K562 (cell line): ENCODE measurements at regions not wholly inside any gene's neighbourhood (a gene's known extent, or its start where the extent isn't known, plus 50 kb on each side); places are given as distances from the start of the nearest gene placed in this dataset.

ENCODE experiments used
- ATAC-seq: fragments of 200-7000 bp; cut with Tn5 transposase; 3 replicates; pipeline ENCODE4 v1.9.1; 2020; ENCODE audit warnings: moderate library complexity
- BruUV-seq: library from RNA; stranded (reverse); fragments of 400-500 nt; replicated peaks from 2 replicates; lab custom pipeline; 2021; lab: Mats Ljungman, UMichigan
- CTCF ChIA-PET: fragments of 300-600 bp; formaldehyde crosslinking; extraction: SDS; loops from one replicate; lab custom pipeline; 2021; ENCODE audit warnings: low intra/inter-chr PET ratio; lab: Yijun Ruan, JAX
- POLR2A ChIA-PET: fragments of 300-600, 350-650 bp; sonication (Branson Sonifier 250); formaldehyde crosslinking; extraction: SDS; loops from one replicate; lab custom pipeline; 2021; ENCODE audit warnings: antibody characterized with exemption, inconsistent platforms; lab: Yijun Ruan, JAX
- DNase-seq, 4 experiments: peaks; one replicate each; pipeline versions ENCODE4 v3.0.0 to v3.0.0-alpha.2; 2011 to 2018; ENCODE audit warnings: low spot score in 3 of 4, mixed read lengths in 3 of 4; ENCODE audit errors: extremely low read depth in 1 of 4
- FAIRE-seq: peaks from 2 replicates; lab custom pipeline; 2011; peaks lifted over from hg19 to GRCh38; lab: Jason Lieb, UNC
- H2AFZ ChIP-seq: 2 replicates; pipeline ENCODE4 v1.6.0; 2011; ENCODE audit warnings: low read depth, low read length, control low read depth, inconsistent platforms
- H3K27ac ChIP-seq: fragments of 200-600 bp; 3 replicates; pipeline ENCODE4 v1.8.0; 2011; ENCODE audit warnings: low read depth, mild to moderate bottlenecking, control low read depth, inconsistent platforms, low read length, moderate library complexity, mixed read lengths; ENCODE audit errors: extremely low read depth
- H3K27me3 ChIP-seq, 2 experiments: fragments of 300-600 bp in 1 of 2; 2 replicates in 1 of 2; 3 replicates in 1 of 2; pipeline versions ENCODE4 v1.6.0 to v1.8.0; 2011; ENCODE audit warnings: inconsistent platforms in 2 of 2, low read length in 2 of 2, mild to moderate bottlenecking in 1 of 2, mixed read lengths in 1 of 2, moderate library complexity in 1 of 2; ENCODE audit not compliant: control insufficient read depth in 2 of 2, insufficient read depth in 2 of 2
- H3K36me3 ChIP-seq: fragments of 300-600 bp; 3 replicates; pipeline ENCODE4 v1.8.0; 2011; ENCODE audit warnings: mild to moderate bottlenecking, low read length, inconsistent platforms; ENCODE audit not compliant: control insufficient read depth, insufficient read depth
- H3K4me1 ChIP-seq, 2 experiments: fragments of 200-600 bp in 1 of 2; replicated peaks in 1 of 2; 2 replicates in 1 of 2; 3 replicates in 1 of 2; pipeline versions ENCODE4 v1.5.1 to v1.8.0; 2011; ENCODE audit warnings: inconsistent platforms in 2 of 2, low read length in 2 of 2, mild to moderate bottlenecking in 1 of 2, mixed read lengths in 1 of 2, moderate library complexity in 1 of 2; ENCODE audit not compliant: control insufficient read depth in 2 of 2, insufficient read depth in 2 of 2
- H3K4me2 ChIP-seq: 2 replicates; pipeline ENCODE4 v1.6.1; 2011; ENCODE audit warnings: low read length, control low read depth, inconsistent platforms, mixed read lengths; ENCODE audit not compliant: insufficient read depth
- H3K4me3 ChIP-seq: fragments of 200-600 bp; sonication (generic), shearing (Covaris generic); 2 replicates; pipeline ENCODE4 v1.5.1; 2016; ENCODE audit warnings: control low read depth, inconsistent platforms
- H3K79me2 ChIP-seq: fragments of 200-600 bp; 3 replicates; pipeline ENCODE4 v1.8.0; 2011; ENCODE audit warnings: low read length, inconsistent platforms; ENCODE audit not compliant: control insufficient read depth, insufficient read depth
- H3K9ac ChIP-seq, 2 experiments: 2 replicates each; pipeline versions ENCODE4 v1.6.0 to v1.6.1; 2011; ENCODE audit warnings: low read depth in 2 of 2, low read length in 2 of 2, control low read depth in 1 of 2, inconsistent platforms in 1 of 2, mild to moderate bottlenecking in 1 of 2, mixed read lengths in 1 of 2; ENCODE audit not compliant: insufficient read depth in 1 of 2
- H3K9me1 ChIP-seq: one replicate; pipeline ENCODE4 v1.6.0; 2011; ENCODE audit warnings: inconsistent platforms, mild to moderate bottlenecking, low read length, moderate library complexity; ENCODE audit not compliant: control insufficient read depth, insufficient read depth
- H3K9me3 ChIP-seq: replicated peaks from 2 replicates; pipeline ENCODE4 v1.5.1; 2011; ENCODE audit warnings: low read depth, low read length, inconsistent platforms; ENCODE audit not compliant: control insufficient read depth, insufficient read depth
- H4K20me1 ChIP-seq: replicated peaks from 2 replicates; pipeline ENCODE4 v1.6.1; 2011; ENCODE audit warnings: low read length, inconsistent platforms, mixed read lengths; ENCODE audit not compliant: control insufficient read depth, insufficient read depth
- C11orf30 ChIP-seq: fragments of 450-650 bp; IDR thresholded peaks from 2 replicates; pipeline ENCODE4 v1.6.1; 2016; ENCODE audit warnings: low read depth, mild to moderate bottlenecking
- GTF2E2 ChIP-seq: fragments of 200-800 bp; sonication (Bioruptor generic); IDR thresholded peaks from 2 replicates; pipeline ENCODE4 v1.6.1; 2016; ENCODE audit warnings: missing genetic modification characterization, missing compliant biosample characterization
- HDAC3 ChIP-seq: fragments of 450-650 bp; IDR thresholded peaks from 2 replicates; pipeline ENCODE4 v1.6.1; 2018; ENCODE audit warnings: borderline replicate concordance, mild to moderate bottlenecking, moderate library complexity; ENCODE audit not compliant: partially characterized antibody
- RBM22 ChIP-seq: fragments of 200-400 bp; formaldehyde crosslinking; IDR thresholded peaks from 2 replicates; pipeline ENCODE4 v1.6.1; 2018; ENCODE audit warnings: low read length, low read depth; ENCODE audit not compliant: poor library complexity, severe bottlenecking
- TRIM24 ChIP-seq, 2 experiments: fragments of 450-650 bp; IDR thresholded peaks; 2 replicates each; pipeline ENCODE4 v1.6.1; 2016
- ZNF316 ChIP-seq: fragments of 450-650 bp; IDR thresholded peaks from 2 replicates; pipeline ENCODE4 v1.6.1; 2016
- ZNF644 ChIP-seq: fragments of 200-800 bp; sonication (Bioruptor generic); IDR thresholded peaks from 2 replicates; pipeline ENCODE4 v1.6.1; 2016; ENCODE audit warnings: low read depth, missing genetic modification characterization, missing compliant biosample characterization
- WGBS: fragments of 100-300 bp; shearing (Covaris generic); methylation state at CpG from one replicate; pipeline ENCODE4 v1.1.6; 2016; ENCODE audit warnings: low coverage, mixed read lengths; ENCODE audit not compliant: insufficient coverage; ENCODE audit errors: missing lambda C conversion rate; 5-methylcytosine and 5-hydroxymethylcytosine counted together
- in situ Hi-C: fragments of 300-500 bp; cut with MboI; formaldehyde crosslinking; loops from 4 replicates; pipeline ENCODE4 v1.15.0; 2018; ENCODE audit warnings: inconsistent platforms, mixed read lengths
- intact Hi-C: fragments of 100-400 bp; cut with micrococcal nuclease; formaldehyde crosslinking; loops from 2 replicates; pipeline ENCODE4 v1.14.2; 2022
- TF ChIP-seq, protein P1 (sequence below): fragments of 250-450 bp; sonication (Bioruptor Pico); IDR thresholded peaks from 2 replicates; pipeline ENCODE4 v1.6.1; 2021; ENCODE audit warnings: mild to moderate bottlenecking
- TF ChIP-seq, protein P2 (sequence below): fragments of 200-800 bp; sonication (Bioruptor generic); IDR thresholded peaks from 2 replicates; pipeline ENCODE4 v1.6.1; 2016; ENCODE audit warnings: missing genetic modification characterization, missing compliant biosample characterization
- TF ChIP-seq, protein P3 (sequence below), 2 experiments: fragments of 450-650 bp; IDR thresholded peaks; 2 replicates each; pipeline ENCODE4 v1.6.1; 2018; ENCODE audit warnings: mild to moderate bottlenecking in 2 of 2, low read depth in 1 of 2; ENCODE audit not compliant: partially characterized antibody in 2 of 2

DNA sequence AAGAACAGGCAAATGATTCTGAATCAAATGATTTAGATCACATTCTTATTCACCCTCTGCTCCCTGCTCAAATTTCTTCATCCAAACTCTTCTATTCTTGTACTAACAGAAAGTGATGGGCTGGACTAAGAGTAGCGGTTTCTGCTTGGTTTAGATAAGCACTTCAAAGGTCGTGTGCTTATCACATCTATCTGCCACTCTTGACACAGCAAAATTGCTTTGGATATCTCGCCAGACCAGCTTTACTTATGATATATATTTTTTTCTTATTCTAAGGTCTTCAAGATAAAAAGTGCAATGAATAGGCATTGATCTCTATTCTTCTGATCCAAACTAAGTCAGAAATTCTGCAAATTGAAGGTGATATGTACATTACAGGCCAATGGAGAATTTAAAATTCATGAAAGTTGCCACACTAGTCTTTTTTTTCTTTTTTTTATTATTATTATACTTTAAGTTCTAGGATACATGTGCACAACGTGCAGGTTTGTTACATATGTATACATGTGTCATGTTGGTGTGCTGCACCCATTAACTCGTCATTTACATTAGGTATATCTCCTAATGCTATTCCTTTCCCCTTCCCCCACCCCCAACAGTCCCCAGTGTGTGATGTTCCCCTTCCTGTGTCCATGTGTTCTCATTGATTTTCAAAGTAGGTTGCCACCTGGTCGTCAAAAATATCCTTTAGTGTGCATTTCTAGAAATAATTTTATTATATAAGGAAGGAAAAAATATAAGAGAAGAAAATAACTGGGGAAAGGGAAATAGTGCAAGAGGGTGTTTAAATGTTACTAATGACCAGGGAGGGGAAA lies 1941.0 kb upstream of the RAG2 start:
- ChIA-PET POLR2A (interaction anchor here (0.9 kb wide), 1 partner anchor 12 kb away, joined by 3 read pairs; no protein-coding TSS in a partner anchor), CTCF (no interaction called here)
- no TSS peak for BruUV-seq
- H3K4me2 ChIP-seq = peak overlapping the region; percentile 33; the same call in 1 of the 2 replicates
- peak overlapping the region; percentile 72 for H3K27ac ChIP-seq
- H3K9me1 ChIP-seq = no peaks in the 10 kb centered on the region
- no peaks in the 10 kb centered on the region for H3K79me2 ChIP-seq
- no peaks in the 10 kb centered on the region for H3K27me3 ChIP-seq
- peaks cover 7% of the 10 kb centered on the region for H3K9me3 ChIP-seq
- H3K36me3 ChIP-seq = no peaks in the 10 kb centered on the region
- intact Hi-C loops = no loop called here
- no peak overlapping the region for H3K4me3 ChIP-seq
- peak; percentile 93 for ATAC-seq
- H4K20me1 ChIP-seq = no peaks in the 10 kb centered on the region
- peaks cover 2 to 22% of the 10 kb centered on the region in 2 experiments; a peak in 4 of 5 replicates for H3K4me1 ChIP-seq
- FAIRE-seq = peak; percentile 83
- peak overlapping the region in 1 of 2 experiments; percentile 30; a peak in 1 of 4 replicates for H3K9ac ChIP-seq
- WGBS = 3% methylated on average over 4 of the region's 6 CpGs
- H2AFZ ChIP-seq = peak overlapping the region; percentile 58; the same call in 1 of the 2 replicates
- DNase-seq = peak; percentile 73 to 91 (median 78)
- in situ Hi-C loops = no loop called here
- TF ChIP-seq C11orf30 (peak; percentile 88), GTF2E2 (tag) (no peak), ZNF644 (tag) (peak; percentile 93), HDAC3 (peak; percentile 89), RBM22 (no peak), TRIM24 (IDR thresholded peaks at IDR 0.05) (peak; percentile 96 to 98), ZNF316 (peak; percentile 89)
- TF ChIP-seq, protein P1, sequence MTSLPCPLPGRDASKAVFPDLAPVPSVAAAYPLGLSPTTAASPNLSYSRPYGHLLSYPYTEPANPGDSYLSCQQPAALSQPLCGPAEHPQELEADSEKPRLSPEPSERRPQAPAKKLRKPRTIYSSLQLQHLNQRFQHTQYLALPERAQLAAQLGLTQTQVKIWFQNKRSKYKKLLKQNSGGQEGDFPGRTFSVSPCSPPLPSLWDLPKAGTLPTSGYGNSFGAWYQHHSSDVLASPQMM (CRISPR knock-in tag) = no peak
- TF ChIP-seq, protein P2, sequence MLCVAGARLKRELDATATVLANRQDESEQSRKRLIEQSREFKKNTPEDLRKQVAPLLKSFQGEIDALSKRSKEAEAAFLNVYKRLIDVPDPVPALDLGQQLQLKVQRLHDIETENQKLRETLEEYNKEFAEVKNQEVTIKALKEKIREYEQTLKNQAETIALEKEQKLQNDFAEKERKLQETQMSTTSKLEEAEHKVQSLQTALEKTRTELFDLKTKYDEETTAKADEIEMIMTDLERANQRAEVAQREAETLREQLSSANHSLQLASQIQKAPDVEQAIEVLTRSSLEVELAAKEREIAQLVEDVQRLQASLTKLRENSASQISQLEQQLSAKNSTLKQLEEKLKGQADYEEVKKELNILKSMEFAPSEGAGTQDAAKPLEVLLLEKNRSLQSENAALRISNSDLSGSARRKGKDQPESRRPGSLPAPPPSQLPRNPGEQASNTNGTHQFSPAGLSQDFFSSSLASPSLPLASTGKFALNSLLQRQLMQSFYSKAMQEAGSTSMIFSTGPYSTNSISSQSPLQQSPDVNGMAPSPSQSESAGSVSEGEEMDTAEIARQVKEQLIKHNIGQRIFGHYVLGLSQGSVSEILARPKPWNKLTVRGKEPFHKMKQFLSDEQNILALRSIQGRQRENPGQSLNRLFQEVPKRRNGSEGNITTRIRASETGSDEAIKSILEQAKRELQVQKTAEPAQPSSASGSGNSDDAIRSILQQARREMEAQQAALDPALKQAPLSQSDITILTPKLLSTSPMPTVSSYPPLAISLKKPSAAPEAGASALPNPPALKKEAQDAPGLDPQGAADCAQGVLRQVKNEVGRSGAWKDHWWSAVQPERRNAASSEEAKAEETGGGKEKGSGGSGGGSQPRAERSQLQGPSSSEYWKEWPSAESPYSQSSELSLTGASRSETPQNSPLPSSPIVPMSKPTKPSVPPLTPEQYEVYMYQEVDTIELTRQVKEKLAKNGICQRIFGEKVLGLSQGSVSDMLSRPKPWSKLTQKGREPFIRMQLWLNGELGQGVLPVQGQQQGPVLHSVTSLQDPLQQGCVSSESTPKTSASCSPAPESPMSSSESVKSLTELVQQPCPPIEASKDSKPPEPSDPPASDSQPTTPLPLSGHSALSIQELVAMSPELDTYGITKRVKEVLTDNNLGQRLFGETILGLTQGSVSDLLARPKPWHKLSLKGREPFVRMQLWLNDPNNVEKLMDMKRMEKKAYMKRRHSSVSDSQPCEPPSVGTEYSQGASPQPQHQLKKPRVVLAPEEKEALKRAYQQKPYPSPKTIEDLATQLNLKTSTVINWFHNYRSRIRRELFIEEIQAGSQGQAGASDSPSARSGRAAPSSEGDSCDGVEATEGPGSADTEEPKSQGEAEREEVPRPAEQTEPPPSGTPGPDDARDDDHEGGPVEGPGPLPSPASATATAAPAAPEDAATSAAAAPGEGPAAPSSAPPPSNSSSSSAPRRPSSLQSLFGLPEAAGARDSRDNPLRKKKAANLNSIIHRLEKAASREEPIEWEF (CRISPR knock-in tag) = peak; percentile 89
- TF ChIP-seq, protein P3, sequence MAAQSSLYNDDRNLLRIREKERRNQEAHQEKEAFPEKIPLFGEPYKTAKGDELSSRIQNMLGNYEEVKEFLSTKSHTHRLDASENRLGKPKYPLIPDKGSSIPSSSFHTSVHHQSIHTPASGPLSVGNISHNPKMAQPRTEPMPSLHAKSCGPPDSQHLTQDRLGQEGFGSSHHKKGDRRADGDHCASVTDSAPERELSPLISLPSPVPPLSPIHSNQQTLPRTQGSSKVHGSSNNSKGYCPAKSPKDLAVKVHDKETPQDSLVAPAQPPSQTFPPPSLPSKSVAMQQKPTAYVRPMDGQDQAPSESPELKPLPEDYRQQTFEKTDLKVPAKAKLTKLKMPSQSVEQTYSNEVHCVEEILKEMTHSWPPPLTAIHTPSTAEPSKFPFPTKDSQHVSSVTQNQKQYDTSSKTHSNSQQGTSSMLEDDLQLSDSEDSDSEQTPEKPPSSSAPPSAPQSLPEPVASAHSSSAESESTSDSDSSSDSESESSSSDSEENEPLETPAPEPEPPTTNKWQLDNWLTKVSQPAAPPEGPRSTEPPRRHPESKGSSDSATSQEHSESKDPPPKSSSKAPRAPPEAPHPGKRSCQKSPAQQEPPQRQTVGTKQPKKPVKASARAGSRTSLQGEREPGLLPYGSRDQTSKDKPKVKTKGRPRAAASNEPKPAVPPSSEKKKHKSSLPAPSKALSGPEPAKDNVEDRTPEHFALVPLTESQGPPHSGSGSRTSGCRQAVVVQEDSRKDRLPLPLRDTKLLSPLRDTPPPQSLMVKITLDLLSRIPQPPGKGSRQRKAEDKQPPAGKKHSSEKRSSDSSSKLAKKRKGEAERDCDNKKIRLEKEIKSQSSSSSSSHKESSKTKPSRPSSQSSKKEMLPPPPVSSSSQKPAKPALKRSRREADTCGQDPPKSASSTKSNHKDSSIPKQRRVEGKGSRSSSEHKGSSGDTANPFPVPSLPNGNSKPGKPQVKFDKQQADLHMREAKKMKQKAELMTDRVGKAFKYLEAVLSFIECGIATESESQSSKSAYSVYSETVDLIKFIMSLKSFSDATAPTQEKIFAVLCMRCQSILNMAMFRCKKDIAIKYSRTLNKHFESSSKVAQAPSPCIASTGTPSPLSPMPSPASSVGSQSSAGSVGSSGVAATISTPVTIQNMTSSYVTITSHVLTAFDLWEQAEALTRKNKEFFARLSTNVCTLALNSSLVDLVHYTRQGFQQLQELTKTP (IDR thresholded peaks at IDR 0.05; ENCODE audit: low read depth in 1 of 2, partially characterized antibody in 2 of 2) = peak; percentile 47 to 71
